Kidney epithelial cell (primary cell): ENCODE measurements at regions not wholly inside any gene's neighbourhood (a gene's known extent, or its start where the extent isn't known, plus 50 kb on each side); places are given as distances from the start of the nearest gene placed in this dataset.

ENCODE experiments used
- DNase-seq: peaks from one replicate; pipeline ENCODE4 v3.0.0-alpha.2; 2010; ENCODE audit warnings: low read depth
- H3K27me3 ChIP-seq: 2 replicates; pipeline ENCODE4 v1.6.0; 2011; ENCODE audit warnings: low read length; ENCODE audit not compliant: control insufficient read depth, insufficient read depth
- H3K36me3 ChIP-seq: 2 replicates; pipeline ENCODE4 v1.5.1; 2011; ENCODE audit warnings: low read length; ENCODE audit not compliant: control insufficient read depth, insufficient read depth
- H3K4me3 ChIP-seq: 2 replicates; pipeline ENCODE4 v1.5.1; 2011; ENCODE audit warnings: low read depth, mild to moderate bottlenecking, control low read depth, low read length
- CTCF ChIP-seq: IDR thresholded peaks from 2 replicates; pipeline ENCODE4 v1.5.1; 2011; ENCODE audit warnings: mild to moderate bottlenecking, moderate library complexity, low read length, control low read depth, inconsistent platforms; ENCODE audit not compliant: insufficient read depth, poor library complexity, severe bottlenecking

DNA sequence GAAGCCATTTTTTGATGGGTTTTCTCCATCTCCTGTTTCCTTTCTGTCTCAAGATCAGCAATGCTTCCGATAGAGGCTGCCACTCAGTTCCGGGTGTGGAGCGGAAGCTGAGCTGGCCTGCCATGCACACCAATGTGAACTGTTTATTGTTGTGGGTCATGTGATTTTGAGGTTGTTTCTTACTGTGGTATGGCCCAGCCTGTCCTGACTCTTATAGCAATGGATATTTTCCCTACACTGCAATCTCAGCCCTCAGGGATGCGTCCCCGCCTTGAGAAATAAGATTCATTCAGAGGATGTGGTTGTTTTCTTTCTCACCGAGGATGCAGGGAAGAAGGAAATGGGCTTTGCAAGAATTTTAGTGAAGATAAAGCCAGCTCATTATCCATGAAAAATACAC is 134.7 kb downstream of the PFKFB3 start:
- Histone ChIP-seq H3K36me3 (no peaks in the 10 kb centered on the region), H3K4me3 (no peak overlapping the region), H3K27me3 (no peaks in the 10 kb centered on the region)
- DNase-seq = no peak
- TF ChIP-seq CTCF = no peak

- no peak overlapping the region for H3K4me3 ChIP-seq
- DNase-seq = no peak
- H3K36me3 ChIP-seq = no peaks in the 10 kb centered on the region
- H3K27me3 ChIP-seq = no peaks in the 10 kb centered on the region
- TF ChIP-seq CTCF = no peak
These were observed 135.6 kb downstream of the PFKFB3 start for GRCh38 chr10:6338361-6338760.

DNA sequence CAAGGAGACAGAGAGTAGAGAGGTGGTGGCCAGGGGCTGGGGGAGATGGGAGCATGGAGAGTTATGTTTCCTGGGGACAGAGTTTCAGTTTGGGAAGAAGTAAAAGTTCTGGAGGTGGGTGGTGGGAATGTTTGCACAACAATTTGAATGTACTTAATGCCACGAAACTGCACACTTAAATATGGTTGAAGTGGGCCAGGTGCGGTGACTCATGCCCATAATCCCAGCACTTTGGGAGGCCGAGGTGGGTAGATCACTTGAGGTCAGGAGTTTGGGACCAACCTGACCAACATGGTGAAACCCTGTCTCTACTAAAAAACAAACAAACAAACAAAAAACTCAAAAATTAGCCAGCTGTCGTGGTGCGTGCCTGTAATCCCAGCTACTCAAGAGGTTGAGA is 137.2 kb downstream of the PFKFB3 start:
- no peak for TF ChIP-seq CTCF
- DNase-seq = no peak
- Histone ChIP-seq H3K36me3 (no peaks in the 10 kb centered on the region), H3K4me3 (no peak overlapping the region), H3K27me3 (no peaks in the 10 kb centered on the region)

- no peaks in the 10 kb centered on the region for H3K36me3 ChIP-seq
- TF ChIP-seq CTCF = no peak
- no peaks in the 10 kb centered on the region for H3K27me3 ChIP-seq
- DNase-seq = no peak
- H3K4me3 ChIP-seq = no peak overlapping the region
These were observed 139.5 kb downstream of the PFKFB3 start for GRCh38 chr10:6342096-6342685.

GRCh38 chr10:6343305-6344010 is 140.7 kb downstream of the PFKFB3 start:
- no peak for TF ChIP-seq CTCF
- no peak overlapping the region for H3K4me3 ChIP-seq
- no peaks in the 10 kb centered on the region for H3K36me3 ChIP-seq
- DNase-seq = no peak
- no peaks in the 10 kb centered on the region for H3K27me3 ChIP-seq

DNA sequence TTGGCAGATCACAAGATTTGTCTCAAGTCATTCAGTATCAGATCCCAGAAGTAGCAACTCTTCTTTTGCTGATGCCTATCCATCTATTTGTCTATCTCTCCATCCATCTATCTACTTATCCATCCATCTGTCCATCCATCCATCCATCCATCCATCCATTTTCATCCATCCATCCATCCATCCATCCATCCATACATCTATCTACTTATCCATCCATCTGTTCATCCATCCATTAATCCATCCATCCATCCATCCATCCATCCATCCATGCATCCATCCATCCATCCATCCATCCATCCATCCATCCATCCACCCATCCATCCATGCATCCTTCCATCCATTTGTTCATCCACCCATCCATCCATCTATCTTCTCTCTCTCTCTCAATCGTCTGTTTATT is 142.7 kb downstream of the PFKFB3 start:
- H3K4me3 ChIP-seq = no peak overlapping the region
- no peaks in the 10 kb centered on the region for H3K27me3 ChIP-seq
- no peak for DNase-seq
- H3K36me3 ChIP-seq = no peaks in the 10 kb centered on the region
- TF ChIP-seq CTCF = no peak
